Ishikawa (cell line): ENCODE measurements at regions not wholly inside any gene's neighbourhood (a gene's known extent, or its start where the extent isn't known, plus 50 kb on each side); places are given as distances from the start of the nearest gene placed in this dataset.

Experiments used
- CEBPB ChIP-seq: IDR thresholded peaks from 2 replicates; pipeline ENCODE4 v1.6.1; 2012
- CREB1 ChIP-seq: IDR thresholded peaks from 2 replicates; pipeline ENCODE4 v1.6.1; 2012; ENCODE audit warnings: low read depth
- EGR1 ChIP-seq: IDR thresholded peaks from 2 replicates; pipeline ENCODE4 v1.6.1; 2012
- EP300 ChIP-seq: IDR thresholded peaks from 2 replicates; pipeline ENCODE4 v1.6.1; 2012; ENCODE audit warnings: borderline replicate concordance
- FOXM1 ChIP-seq: IDR thresholded peaks from 2 replicates; pipeline ENCODE4 v1.6.1; 2012; ENCODE audit warnings: low read depth, borderline replicate concordance
- MAX ChIP-seq: IDR thresholded peaks from 2 replicates; pipeline ENCODE4 v1.6.1; 2012
- NFIC ChIP-seq: IDR thresholded peaks from 2 replicates; pipeline ENCODE4 v1.6.1; 2012
- RAD21 ChIP-seq: IDR thresholded peaks from 2 replicates; pipeline ENCODE4 v1.6.1; 2012; ENCODE audit warnings: low read depth
- REST ChIP-seq: IDR thresholded peaks from 2 replicates; pipeline ENCODE4 v1.6.1; 2012; ENCODE audit warnings: low read depth, mild to moderate bottlenecking
- TAF1 ChIP-seq: IDR thresholded peaks from 2 replicates; pipeline ENCODE4 v1.6.1; 2012; ENCODE audit warnings: low read depth, mild to moderate bottlenecking
- TCF12 ChIP-seq: IDR thresholded peaks from 2 replicates; pipeline ENCODE4 v1.6.1; 2012; ENCODE audit warnings: low read depth
- TEAD4 ChIP-seq: IDR thresholded peaks from 2 replicates; pipeline ENCODE4 v1.6.1; 2012
- USF1 ChIP-seq: IDR thresholded peaks from 2 replicates; pipeline ENCODE4 v1.6.1; 2012
- YY1 ChIP-seq: IDR thresholded peaks from 2 replicates; pipeline ENCODE4 v1.6.1; 2012; ENCODE audit warnings: low read depth
- ZBTB7A ChIP-seq: IDR thresholded peaks from 2 replicates; pipeline ENCODE4 v1.6.1; 2012; ENCODE audit warnings: low read depth

GRCh38 chr5:143533978-143534760, 130.7 kb upstream of the NR3C1 start:
- TF ChIP-seq TCF12 (no peak), RAD21 (no peak), YY1 (no peak)

GRCh38 chr5:143533475-143533874, 130.0 kb upstream of the NR3C1 start:
- TF ChIP-seq EP300 (no peak), FOXM1 (no peak), CREB1 (no peak), RAD21 (no peak), USF1 (no peak), CEBPB (no peak), NFIC (no peak), REST (no peak), YY1 (no peak), ZBTB7A (no peak), TAF1 (no peak), MAX (no peak), TEAD4 (no peak), EGR1 (no peak), TCF12 (no peak)

- TF ChIP-seq RAD21 (no peak), NFIC (no peak), CREB1 (no peak), USF1 (no peak)
Observed at GRCh38 chr5:143527808-143528207, 124.3 kb upstream of the NR3C1 start.

GRCh38 chr5:143525176-143525575, 121.7 kb upstream of the NR3C1 start:
- TF ChIP-seq TEAD4 = no peak
- TF ChIP-seq CEBPB = no peak
- TF ChIP-seq USF1 = no peak
- no peak for TF ChIP-seq TCF12
- no peak for TF ChIP-seq FOXM1
- TF ChIP-seq EP300 = no peak
- TF ChIP-seq YY1 = no peak
- no peak for TF ChIP-seq NFIC
- TF ChIP-seq MAX = no peak
- no peak for TF ChIP-seq EGR1
- no peak for TF ChIP-seq CREB1
- TF ChIP-seq ZBTB7A = no peak
- TF ChIP-seq REST = no peak
- TF ChIP-seq TAF1 = no peak
- TF ChIP-seq RAD21 = no peak

- no peak for TF ChIP-seq YY1
Observed at GRCh38 chr5:143524338-143524945, 121.0 kb upstream of the NR3C1 start.

GRCh38 chr5:143521846-143522400, 118.4 kb upstream of the NR3C1 start:
- TF ChIP-seq RAD21 = no peak
- no peak for TF ChIP-seq TCF12
- TF ChIP-seq ZBTB7A = no peak
- no peak for TF ChIP-seq MAX
- no peak for TF ChIP-seq YY1
- no peak for TF ChIP-seq FOXM1
- no peak for TF ChIP-seq TAF1
- no peak for TF ChIP-seq CEBPB
- TF ChIP-seq EGR1 = no peak
- no peak for TF ChIP-seq USF1
- TF ChIP-seq TEAD4 = no peak
- TF ChIP-seq NFIC = no peak
- no peak for TF ChIP-seq EP300
- TF ChIP-seq REST = no peak
- TF ChIP-seq CREB1 = no peak
